ENCODE measurements at regions not wholly inside any gene's neighbourhood (a gene's known extent, or its start where the extent isn't known, plus 50 kb on each side); places are given as distances from the start of the nearest gene placed in this dataset.

DNA sequence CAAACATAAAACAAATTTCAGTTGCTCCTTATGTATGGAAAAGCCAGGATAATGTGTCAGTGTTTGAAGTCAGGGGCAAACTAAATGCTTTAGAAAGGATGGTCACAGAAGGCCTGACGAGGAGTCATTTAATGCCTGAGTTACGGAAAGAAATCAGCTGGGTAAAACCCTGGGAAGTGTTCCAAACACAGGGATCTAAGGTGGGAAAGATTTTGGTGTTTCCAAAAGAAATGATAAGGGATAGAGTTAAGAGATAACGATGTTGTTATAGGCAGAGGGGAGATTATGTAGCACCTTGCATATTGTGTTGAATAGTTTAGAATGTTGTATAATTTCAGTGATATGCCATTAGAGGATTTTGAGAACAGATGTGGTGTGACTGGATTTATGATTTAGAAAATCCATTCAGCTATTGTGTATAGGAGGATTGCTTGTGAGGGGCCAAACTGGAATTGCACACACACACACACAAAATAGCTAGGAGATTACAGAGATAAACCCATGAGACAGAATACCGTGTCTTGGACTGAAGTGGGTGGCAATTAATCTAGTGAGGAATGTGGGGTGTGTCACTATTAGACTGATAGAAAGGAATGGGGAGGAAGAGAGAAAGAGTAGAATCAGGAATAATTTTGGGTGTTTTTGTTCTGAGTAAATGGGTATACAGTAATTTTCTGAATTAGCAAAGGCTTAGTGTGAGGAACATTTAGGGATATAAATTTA, 274.2 kb upstream of the DAB2 start:
- no peak for DNase-seq
- no peak overlapping the region for H2BK12ac ChIP-seq (ENCODE audit: insufficient read length, low read depth, low read length)
- TF ChIP-seq, protein P1, sequence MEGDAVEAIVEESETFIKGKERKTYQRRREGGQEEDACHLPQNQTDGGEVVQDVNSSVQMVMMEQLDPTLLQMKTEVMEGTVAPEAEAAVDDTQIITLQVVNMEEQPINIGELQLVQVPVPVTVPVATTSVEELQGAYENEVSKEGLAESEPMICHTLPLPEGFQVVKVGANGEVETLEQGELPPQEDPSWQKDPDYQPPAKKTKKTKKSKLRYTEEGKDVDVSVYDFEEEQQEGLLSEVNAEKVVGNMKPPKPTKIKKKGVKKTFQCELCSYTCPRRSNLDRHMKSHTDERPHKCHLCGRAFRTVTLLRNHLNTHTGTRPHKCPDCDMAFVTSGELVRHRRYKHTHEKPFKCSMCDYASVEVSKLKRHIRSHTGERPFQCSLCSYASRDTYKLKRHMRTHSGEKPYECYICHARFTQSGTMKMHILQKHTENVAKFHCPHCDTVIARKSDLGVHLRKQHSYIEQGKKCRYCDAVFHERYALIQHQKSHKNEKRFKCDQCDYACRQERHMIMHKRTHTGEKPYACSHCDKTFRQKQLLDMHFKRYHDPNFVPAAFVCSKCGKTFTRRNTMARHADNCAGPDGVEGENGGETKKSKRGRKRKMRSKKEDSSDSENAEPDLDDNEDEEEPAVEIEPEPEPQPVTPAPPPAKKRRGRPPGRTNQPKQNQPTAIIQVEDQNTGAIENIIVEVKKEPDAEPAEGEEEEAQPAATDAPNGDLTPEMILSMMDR (conservative IDR thresholded peaks at IDR 0.05): no peak
- Mint-ChIP-seq H3K9me3 (no peaks in the 10 kb centered on the region), H3K27ac (no peak overlapping the region), H3K4me1 (no peaks in the 10 kb centered on the region), H3K36me3 (ENCODE audit: insufficient read depth in 1 of 3, low read depth in 3 of 3) (no peaks in the 10 kb centered on the region), H3K27me3 (ENCODE audit: low read depth) (no peaks in the 10 kb centered on the region), H3K4me3 (no peak overlapping the region)
- no peak overlapping the region for H3K14ac ChIP-seq (ENCODE audit: insufficient read depth, low read length)
- H3K9me3 ChIP-seq (ENCODE audit: control insufficient read depth, low read depth, low read length): no peaks in the 10 kb centered on the region
- no peak overlapping the region for H2BK15ac ChIP-seq (ENCODE audit: low read depth, low read length)
- no peak overlapping the region for H2BK120ac ChIP-seq (ENCODE audit: low read depth, low read length, poor library complexity, severe bottlenecking)
- H3K18ac ChIP-seq (ENCODE audit: insufficient read length, low read depth, low read length): no peak overlapping the region
- no peaks in the 10 kb centered on the region for H3K27me3 ChIP-seq (ENCODE audit: insufficient read depth, low read length)
- H3K79me2 ChIP-seq (ENCODE audit: insufficient read depth, low read length): no peaks in the 10 kb centered on the region
- H3K4me1 ChIP-seq (ENCODE audit: insufficient read depth, low read length): no peaks in the 10 kb centered on the region
- H3K4ac ChIP-seq (ENCODE audit: low read depth, low read length): no peak overlapping the region
- H2AFZ ChIP-seq (ENCODE audit: low read length): no peak overlapping the region
- no peak overlapping the region for H4K8ac ChIP-seq (replicated peaks; ENCODE audit: insufficient read length, low read depth, low read length)
- no peaks in the 10 kb centered on the region for H4K20me1 ChIP-seq (ENCODE audit: control insufficient read depth, insufficient read depth, insufficient read length)
- no peak overlapping the region for H3K23ac ChIP-seq (ENCODE audit: insufficient read length, low read depth, low read length)
- no peaks in the 10 kb centered on the region for H3K23me2 ChIP-seq (ENCODE audit: insufficient read length, low read depth, low read length, poor library complexity, severe bottlenecking)
- 100% methylated on average over 1 of the region's 4 CpGs for WGBS (ENCODE audit: extremely low coverage, insufficient read length, low lambda C conversion rate)
- no peaks in the 10 kb centered on the region for H3K79me1 ChIP-seq (ENCODE audit: insufficient read depth, low read depth, low read length, poor library complexity, severe bottlenecking)
- no peak overlapping the region for H2BK5ac ChIP-seq (ENCODE audit: insufficient read length, low read length)
- no peak overlapping the region for H3K9ac ChIP-seq (ENCODE audit: extremely low read depth, insufficient read length, low read length)
- H3K56ac ChIP-seq (ENCODE audit: insufficient read length, low read depth, low read length): no peak overlapping the region
- no peak overlapping the region for H3T11ph ChIP-seq (ENCODE audit: low read length)
- H2BK20ac ChIP-seq (ENCODE audit: low read depth, low read length, poor library complexity, severe bottlenecking): no peak overlapping the region
- H3K27ac ChIP-seq (ENCODE audit: insufficient read length, low read depth, low read length): no peak overlapping the region
- H3K4me2 ChIP-seq (ENCODE audit: insufficient read depth, insufficient read length, low read length): no peak overlapping the region
- H2AK5ac ChIP-seq (ENCODE audit: insufficient read length, low read length): no peak overlapping the region
- H4K91ac ChIP-seq (ENCODE audit: insufficient read length, low read depth, low read length): no peak overlapping the region
- no peak overlapping the region for H4K5ac ChIP-seq (ENCODE audit: insufficient read length, low read depth, low read length)

Data from H9 (cell line).